NOMO-1 treated with dmso at 0.1 percent for 144 hours (cell line): ENCODE measurements at regions not wholly inside any gene's neighbourhood (a gene's known extent, or its start where the extent isn't known, plus 50 kb on each side); places are given as distances from the start of the nearest gene placed in this dataset.
"Not testable (repeated sequence)": the region's sequence is repeated elsewhere in the genome, so short reads cannot be mapped to it uniquely, and the experiment has no call there.

ENCODE experiments used
- DNase-seq: peaks from one replicate; lab custom pipeline; 2025; ENCODE audit not compliant: unreplicated experiment; lab: John Stamatoyannopoulos, UW

DNA sequence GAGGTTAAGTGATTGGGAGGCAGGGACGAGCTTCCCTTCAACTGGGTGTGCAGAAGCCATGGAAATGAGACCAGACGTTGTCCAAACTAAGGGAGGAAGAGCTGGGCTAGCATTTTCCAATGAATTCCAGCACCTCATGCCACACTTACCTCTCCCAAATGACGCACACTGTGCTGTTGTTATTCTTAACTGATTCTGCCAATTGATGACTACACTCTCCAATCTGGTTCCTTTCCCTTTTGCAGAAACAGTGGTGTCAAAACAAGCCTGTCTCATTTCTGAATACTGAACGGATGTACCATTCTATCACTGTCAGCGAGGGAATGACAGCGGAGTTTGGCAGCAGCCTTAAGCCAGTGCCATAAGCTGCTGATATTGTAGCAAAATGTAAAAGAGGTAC lies 380.5 kb upstream of the HNRNPA3 start:
- DNase-seq = no peak

DNA sequence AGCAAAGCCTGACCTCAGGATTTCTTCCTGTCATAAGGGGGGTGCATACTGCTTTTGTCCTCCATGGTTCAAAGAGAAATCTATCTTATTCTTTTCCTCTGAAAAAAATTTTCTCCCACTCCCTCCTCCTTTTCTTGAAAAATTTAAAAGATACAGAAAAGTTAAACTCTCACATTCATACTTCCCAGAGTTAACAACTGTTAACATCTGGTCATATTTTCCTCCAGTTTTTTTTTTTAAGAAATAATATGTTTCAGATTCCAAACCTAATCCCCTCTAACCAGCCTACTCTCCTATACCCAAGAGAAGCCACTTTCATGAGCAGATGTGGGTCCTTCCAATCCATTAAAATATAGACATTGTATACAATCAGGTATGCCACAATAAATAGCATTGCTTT lies 378.9 kb upstream of the HNRNPA3 start:
- DNase-seq = no peak

DNA sequence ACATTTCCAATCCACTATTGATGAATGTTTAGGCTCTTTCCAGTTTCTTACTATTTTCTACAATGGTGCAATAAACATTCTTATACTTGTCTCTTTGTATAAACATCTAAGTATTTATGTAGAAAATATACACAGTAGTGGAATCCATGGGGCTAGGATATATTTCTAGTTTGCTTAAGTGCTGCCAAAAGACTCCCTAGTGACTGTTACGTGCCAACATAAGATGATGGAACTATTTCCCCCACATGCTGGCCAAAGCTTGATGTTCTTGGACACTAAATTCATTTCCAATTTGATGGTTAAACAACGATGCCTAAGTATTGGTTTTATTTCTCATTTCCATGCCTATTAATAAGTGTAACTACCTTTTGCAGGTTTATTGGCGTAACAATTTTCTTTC lies 378.4 kb upstream of the HNRNPA3 start:
- DNase-seq = no peak

DNA sequence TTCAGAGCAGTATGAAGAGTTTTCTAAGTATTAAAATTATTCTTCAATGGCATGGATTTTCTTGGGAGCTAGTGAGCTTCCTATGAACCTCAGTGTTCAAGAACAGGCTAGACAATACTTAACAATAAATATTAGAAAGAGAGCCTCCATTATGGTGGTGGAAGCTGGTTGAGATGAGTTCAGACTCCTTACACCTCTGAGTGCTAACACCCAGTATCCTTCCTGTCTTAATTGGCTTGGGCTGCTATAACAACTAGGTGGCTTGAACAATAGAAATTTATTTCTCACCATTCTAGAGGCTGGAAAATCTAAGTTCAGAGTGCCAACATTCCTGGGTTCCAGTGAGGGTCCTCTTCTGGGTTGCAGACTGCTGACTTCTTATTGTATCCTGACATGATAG lies 369.4 kb upstream of the HNRNPA3 start:
- no peak for DNase-seq

DNA sequence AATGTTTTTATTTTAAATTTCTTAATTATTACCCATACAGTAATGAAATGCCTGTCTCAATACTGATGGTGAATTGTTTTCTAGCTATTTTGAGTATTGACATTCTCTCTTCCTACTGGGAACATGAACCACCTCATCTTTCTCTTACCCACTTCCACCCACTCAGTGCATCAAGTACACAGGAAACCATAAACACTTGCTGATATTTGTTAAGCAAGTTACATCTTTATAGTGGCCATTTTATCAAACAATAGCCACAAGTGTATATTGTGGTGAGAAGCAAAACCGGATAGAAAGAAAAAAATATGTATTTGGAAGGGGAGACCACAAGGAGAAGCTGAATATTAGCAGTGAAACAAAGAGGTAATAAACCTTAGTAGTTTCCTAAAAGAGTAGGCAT lies 368.1 kb upstream of the HNRNPA3 start:
- no peak for DNase-seq

DNA sequence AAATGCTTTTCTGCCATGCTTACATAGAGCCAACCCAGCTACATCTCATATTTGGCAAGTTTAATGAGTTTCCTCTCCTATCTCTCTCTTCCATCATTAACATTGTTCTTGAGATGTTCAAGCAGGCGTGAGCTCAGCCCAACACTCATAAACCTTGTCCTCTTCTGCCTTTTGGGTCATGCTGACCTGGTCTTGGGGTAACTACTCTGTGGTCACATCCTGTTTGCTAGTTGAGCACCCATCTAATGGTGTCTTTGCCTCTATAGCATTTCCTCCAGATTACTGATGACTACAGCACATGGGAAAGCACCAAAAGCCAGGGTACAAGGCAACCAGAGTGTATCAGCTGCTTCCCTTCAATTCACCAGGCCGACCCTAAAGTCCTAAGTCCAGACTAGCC lies 366.9 kb upstream of the HNRNPA3 start:
- no peak for DNase-seq

DNA sequence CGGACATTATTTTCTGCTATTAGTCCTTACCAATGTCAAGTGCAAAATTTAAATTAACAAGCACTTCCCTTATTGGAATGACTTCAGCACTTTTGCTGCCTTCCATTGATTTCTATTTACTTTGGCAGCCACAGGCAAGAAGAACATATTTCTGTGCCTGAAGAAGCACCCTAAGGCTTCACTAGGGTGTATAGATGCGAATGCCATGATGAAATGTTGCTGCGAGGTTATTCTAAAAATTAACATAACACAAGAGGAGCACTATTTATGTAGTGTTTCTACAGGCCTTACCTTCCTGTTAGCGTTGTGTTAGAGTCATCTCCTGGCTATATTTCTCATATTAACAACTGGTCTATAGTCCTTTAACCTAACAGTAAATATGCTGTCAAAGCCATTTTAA lies 365.0 kb upstream of the HNRNPA3 start:
- DNase-seq = no peak

DNA sequence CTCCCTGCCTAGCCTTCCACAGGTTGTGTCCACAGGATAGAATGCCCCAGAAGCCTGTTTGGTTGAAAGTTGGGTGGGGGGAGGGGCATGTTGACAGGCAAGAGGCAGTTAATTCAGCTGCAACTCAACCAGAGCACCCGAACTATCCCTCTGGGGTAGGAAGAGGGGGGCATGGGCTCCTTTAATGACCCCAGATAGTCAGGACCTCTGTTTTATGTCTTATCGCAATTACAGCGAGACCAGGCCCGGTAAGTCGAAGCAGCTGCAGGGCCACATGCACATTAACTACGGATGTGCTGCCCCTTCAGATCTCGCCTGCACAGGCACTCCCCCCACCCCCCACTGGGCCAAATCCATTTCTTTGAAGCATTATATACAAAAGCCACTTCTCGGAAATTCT lies 363.8 kb upstream of the HNRNPA3 start:
- DNase-seq = no peak

DNA sequence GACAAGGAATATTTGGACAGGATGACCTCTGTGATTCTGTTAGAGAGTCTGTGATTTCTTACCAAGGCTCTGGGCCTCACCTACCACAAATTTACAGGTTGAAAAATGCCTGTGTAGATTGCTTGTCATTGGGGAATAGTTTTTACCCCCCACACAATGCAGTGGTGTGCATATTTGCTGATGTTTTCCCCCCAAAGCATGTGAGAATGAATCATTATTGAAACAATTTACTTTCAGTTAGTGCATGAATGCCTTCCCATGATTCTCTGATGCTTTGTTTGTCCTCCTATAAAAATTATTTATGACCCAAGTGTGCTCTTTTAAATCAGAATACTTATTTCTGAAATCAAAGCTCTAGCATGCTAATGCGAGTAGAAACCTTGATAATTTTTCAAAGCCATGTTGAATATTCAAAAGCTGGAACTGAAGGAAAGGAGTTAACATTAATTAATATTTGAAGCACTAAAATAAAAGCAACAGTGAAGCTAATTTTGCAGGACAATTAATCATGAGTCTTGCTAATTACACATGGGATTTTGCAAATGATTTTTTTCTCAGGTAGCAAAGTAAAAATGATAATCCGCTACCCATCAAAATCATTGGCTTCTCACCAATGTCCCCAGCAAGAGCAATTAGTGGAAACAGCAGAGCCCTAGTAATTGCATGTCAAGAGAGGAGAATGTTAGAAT lies 361.2 kb upstream of the HNRNPA3 start:
- no peak for DNase-seq

DNA sequence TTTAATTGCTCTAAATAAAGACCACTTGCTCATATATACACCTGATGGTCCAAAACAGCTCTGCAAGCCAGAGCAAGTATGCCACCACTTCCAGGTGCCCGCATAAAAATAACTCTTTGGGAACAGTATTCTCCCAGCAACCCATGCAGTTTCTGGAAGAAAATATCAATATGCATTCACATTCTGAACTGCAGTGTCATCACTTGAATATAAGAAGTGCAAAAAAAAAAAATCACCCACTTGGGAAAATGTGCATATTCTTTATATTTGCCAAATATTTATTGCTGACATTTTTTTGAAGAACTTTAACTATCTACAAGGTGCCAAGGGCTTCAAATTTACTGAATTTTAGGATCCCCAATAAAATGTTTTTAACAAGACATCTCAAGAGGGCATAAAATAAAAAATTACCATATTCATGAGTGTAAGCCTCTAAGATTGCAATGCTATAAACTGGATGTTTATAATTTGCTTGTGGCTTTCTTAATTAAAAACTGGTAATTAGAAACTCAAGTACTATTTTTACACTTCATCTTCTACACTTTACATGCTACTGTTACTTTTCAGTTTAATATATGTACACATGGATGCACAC lies 360.6 kb upstream of the HNRNPA3 start:
- DNase-seq = no peak

DNA sequence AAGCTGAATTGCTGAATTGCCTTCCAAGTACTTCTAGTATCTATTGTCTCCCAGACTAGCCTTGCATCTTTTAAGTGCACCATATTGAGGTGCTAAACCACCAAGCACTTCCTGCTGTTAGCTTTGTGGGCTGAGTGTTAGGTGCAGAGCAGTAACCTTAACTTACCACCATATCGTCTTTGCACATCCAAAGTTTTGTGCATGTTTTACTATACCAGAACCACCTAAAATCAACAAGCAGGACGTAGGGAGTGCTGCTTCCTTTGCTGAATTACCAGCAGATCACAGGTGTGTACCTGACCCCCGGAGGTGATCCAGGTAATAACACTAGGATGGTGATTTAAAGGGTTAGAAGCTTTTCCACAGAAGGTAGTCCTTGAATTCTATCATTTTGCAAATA lies 359.9 kb upstream of the HNRNPA3 start:
- DNase-seq = no peak

DNA sequence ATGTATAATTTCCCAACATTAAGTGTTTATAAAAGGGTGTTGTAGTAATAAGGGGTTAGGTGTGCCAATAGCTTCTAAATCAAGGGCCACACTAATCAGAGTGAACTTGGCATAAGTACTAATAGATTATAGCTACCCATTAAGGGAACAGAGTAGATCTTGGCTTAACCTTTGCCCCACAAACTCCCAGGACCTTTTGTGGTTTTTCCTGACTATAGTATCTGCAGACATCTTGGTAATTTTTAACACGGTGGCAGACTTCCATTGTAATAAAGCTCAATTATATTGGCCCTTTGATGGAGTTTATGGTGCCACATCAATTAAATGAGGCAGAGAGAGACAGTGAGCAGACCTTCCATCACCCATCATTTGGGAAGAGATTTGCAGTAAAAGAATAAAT lies 358.5 kb upstream of the HNRNPA3 start:
- no peak for DNase-seq

DNA sequence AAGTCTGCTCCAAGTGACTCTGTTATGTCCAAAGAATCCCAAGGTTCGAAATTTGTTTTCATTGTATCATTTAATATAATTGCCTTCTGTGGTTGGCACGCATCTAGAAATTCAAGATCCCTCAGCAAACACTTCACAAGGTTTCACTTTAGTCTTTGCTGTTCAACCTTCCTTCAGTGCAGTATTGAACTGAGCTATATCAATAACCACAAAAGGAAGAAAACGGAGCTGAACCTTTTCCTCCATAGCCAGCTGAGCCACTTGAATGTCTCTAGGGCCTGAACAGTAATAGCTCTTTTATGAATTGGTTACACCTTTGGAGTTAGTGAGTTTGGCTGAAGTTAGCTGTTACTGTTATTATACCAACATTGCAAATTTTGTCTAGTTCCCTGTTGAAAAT lies 357.7 kb upstream of the HNRNPA3 start:
- DNase-seq = no peak

DNA sequence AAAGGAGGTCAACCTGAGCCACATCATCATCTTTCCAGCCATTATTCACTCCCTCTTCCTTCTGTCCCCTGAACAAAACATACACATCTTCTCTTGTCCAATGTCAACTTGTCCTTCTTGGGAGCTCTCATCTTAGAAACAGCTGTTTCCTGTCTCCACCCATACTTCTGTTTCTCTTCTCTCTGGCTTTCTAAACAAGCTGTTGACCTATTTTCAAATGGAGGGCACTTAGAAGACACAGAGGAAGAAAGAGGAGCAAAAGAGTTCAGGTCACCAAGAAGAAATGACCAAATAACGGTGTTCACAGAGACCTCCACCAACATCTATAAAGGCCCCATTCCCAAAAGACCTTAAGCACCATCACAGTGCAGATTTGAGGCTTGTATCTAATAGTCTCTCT lies 355.9 kb upstream of the HNRNPA3 start:
- no peak for DNase-seq

DNA sequence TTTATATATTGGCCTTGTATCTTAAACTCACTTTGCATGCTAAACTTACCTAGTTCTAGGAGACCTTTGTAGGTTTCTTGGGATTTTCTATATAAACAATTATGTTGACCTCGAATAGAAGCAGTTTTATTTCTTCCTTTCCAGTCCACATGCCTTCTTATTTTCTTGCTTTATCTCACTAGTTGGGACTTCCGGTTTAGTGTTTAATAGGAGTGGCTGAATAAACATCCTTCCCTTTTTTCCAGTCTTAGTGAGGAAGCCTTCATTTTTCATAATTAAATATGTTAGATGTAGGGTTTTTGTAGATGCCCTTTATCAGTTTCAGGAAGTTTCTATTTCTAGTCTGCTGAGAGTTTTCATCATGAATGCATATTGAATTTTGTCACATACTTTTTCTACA lies 347.3 kb upstream of the HNRNPA3 start:
- DNase-seq = no peak

DNA sequence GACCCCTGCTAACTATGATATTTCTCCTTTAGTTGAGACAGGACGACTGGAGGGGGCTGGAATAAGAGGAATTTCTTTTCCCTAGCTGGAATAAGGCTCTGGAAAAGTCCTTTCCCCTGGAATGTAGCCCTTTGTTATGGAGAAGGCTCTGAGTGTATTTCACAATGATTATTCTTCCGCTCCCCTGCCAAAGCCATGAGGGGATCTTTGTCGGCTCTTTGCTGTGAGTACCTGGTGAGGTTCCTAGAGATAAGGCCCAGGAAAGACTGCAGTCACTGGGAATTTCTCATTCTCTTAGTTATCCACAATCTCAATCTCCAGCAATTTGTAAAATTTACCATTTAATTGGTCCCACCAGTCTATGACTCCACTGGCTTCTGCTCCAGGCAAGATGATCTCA lies 340.2 kb upstream of the HNRNPA3 start:
- no peak for DNase-seq

DNA sequence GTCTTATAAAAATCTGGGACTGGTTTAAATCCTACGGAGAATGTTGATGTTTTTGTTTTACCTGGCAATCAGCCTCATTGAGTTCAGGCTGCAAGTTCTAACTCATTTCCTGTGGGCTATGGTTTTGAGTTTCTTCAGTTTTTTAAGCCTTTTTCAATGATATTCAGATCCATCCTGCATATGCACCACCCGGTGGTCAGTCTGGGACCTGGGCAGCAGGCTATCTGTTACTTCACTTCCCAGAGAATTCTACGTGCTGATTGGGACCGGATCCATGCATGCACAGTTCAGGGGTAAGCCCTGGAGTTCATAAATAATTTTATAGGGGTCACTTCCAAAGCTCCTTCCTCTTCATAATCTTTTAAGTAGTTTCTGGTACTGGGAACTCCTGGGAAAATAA lies 339.2 kb upstream of the HNRNPA3 start:
- no peak for DNase-seq

DNA sequence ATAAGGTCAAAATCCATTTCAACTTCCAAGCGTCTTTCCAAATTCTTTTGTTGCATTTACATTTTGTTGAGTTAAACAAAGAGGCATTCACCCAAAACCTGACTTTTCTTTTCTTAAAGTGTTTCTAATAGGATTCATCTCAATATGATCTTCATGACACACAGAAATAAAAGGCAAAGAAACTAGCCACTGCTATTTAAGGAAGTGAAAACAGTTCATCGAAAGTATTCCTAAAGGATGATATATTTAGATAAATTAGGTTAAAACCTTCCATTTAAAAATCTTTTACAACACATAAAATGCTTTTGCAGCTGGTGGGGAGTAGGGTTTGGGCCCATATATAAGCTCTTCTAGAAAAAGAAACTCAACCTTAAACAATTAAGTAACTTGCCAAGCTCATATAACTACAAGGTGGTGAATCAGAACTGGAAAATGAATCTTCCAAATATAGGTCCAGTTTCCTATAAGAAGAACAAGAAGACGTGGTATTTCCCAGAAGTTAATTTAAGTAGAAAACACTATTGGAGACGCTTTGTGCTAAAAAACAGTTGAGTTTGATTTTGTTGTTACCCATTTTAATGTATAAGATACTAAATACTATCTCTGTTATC lies 336.0 kb upstream of the HNRNPA3 start:
- no peak for DNase-seq

DNA sequence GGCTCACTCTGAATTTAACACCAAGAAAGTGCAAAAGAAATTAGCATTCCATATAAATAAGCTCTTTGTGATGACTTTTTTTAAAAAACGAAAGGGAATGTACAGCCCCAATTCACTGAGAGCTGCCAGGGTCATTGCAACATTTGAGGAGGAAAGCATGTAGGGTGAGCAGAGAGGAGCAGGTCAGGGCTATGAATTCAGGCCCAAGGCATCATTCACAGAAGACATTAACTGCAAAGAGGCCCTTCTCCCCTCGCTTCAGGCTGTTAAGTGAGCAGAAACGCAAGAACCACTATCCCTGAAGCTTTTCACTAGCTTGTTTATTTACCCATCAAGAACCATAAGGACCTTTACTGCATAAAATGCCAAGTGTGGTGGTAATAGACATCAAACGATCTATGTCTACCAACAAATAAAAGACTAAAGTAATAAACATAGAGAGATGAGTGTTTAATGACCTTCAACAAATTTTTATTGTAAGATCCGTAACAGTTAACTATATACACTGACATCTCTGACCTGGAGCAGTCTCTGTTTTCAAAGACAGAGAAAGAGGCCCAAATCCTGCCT lies 333.1 kb upstream of the HNRNPA3 start:
- DNase-seq = no peak

DNA sequence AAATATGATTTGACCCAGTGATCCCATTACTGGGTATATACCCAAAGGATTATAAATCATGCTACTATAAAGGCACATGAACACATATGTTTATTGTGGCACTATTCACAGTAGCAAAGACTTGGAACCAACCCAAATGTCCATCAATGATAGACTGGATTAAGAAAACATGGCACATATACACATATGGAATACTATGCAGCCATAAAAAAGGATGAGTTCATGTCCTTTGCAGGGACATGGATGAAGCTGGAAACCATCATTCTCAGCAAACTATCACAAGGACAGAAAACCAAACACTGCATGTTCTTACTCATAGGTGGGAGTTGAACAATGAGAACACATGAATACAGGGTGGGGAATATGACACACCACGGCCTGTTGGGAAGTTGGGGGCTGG lies 330.5 kb upstream of the HNRNPA3 start:
- not testable (repeated sequence) for DNase-seq

DNA sequence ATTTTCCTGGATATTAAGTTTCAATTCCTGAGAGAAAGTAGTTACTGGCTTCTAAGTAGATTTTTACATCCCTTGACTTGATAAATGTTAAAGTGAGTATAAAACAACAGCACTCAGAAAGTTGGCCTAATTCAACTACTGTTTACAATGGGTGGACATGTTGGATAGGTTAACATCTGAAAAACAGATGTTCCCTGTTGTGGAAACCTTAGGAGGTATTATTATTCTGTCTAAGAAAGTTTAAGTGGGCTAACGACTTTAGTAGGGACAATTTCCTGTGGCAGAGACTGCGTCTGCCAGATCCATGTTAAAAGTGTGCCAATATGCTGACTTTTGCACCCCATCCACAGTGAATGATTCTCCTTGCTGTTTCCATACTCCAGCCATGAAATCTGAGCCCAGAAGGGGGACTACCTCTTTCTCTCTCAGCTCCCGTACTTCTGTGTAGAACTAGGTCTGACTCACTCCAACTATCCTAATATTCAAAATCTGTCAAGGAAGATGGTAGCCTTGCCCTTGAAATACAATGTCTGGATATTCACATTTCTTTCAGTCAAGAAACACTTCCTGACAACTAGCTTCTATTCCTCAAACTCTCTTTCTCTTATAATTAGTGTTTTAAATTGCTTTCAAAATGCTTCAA lies 327.5 kb upstream of the HNRNPA3 start:
- no peak for DNase-seq

DNA sequence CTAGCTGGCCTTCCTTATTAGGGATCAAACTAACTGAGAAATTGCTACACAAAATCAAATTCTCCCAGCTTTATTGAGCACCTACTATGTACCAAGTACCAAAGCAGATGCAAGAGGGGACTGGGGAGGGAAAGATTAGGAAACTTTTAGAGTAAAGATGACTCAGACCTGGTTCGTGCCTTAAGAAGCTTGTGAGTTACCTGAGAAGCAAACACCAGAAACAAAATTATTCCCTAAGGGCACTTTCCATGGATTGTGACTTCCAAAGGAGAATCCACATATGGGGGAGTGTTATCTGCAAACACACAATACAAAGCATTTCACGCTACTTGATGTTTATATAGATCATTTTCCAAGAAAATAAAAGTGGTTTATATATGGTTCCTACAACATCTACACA lies 326.9 kb upstream of the HNRNPA3 start:
- no peak for DNase-seq
